GM21528 (cell line): ENCODE measurements at regions not wholly inside any gene's neighbourhood (a gene's known extent, or its start where the extent isn't known, plus 50 kb on each side); places are given as distances from the start of the nearest gene placed in this dataset.
"Not testable (repeated sequence)": the region's sequence is repeated elsewhere in the genome, so short reads cannot be mapped to it uniquely, and the experiment has no call there.

ENCODE experiments used
- ATAC-seq: cut with Tn5 transposase; IDR thresholded peaks from one replicate; pipeline ENCODE4 v1.9.1; 2021; ENCODE audit warnings: mild to moderate bottlenecking, moderate library complexity; ENCODE audit not compliant: unreplicated experiment, low FRiP score

DNA sequence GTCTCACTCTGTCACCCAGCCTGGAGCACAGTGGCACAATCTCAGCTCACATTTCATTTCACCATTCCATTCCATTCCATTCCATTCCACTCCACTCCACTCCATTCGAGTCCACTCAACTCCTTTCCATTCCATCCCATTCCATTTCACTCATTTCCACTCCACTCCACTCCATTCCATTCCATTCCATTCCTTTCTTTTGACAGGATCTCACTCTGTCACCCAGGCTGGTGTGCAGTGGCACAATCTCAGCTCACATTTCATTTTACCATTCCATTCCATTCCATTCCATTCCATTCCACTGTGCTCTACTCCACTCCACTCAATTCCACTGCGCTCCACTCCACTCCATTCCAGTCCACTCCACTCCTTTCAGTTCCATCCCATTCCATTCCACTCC is 639.6 kb downstream of the TP53TG3F start:
- ATAC-seq: not testable (repeated sequence)
